ENCODE measurements at regions not wholly inside any gene's neighbourhood (a gene's known extent, or its start where the extent isn't known, plus 50 kb on each side); places are given as distances from the start of the nearest gene placed in this dataset.

- TF ChIP-seq, protein P1, sequence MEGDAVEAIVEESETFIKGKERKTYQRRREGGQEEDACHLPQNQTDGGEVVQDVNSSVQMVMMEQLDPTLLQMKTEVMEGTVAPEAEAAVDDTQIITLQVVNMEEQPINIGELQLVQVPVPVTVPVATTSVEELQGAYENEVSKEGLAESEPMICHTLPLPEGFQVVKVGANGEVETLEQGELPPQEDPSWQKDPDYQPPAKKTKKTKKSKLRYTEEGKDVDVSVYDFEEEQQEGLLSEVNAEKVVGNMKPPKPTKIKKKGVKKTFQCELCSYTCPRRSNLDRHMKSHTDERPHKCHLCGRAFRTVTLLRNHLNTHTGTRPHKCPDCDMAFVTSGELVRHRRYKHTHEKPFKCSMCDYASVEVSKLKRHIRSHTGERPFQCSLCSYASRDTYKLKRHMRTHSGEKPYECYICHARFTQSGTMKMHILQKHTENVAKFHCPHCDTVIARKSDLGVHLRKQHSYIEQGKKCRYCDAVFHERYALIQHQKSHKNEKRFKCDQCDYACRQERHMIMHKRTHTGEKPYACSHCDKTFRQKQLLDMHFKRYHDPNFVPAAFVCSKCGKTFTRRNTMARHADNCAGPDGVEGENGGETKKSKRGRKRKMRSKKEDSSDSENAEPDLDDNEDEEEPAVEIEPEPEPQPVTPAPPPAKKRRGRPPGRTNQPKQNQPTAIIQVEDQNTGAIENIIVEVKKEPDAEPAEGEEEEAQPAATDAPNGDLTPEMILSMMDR (conservative IDR thresholded peaks at IDR 0.05; ENCODE audit: low read depth, low read length), result no peak
- no peak for TF ChIP-seq EZH2 (IDR thresholded peaks at IDR 0.05; ENCODE audit: low read length, unreplicated experiment)
- no peak for TF ChIP-seq EZH2phosphoT487 (IDR thresholded peaks at IDR 0.05; ENCODE audit: borderline replicate concordance, low read length)
Measured at GRCh38 chr2:129723277-129724020, 256.0 kb upstream of the RAB6C start.
